Liver (tissue), 8 donors: ENCODE measurements at regions not wholly inside any gene's neighbourhood (a gene's known extent, or its start where the extent isn't known, plus 50 kb on each side); places are given as distances from the start of the nearest gene placed in this dataset.
A peak's percentile ranks its signal among the peaks of the same experiment; 100 is the strongest.

Source experiments
- DNase-seq: peaks from one replicate; pipeline ENCODE4 v3.0.0-alpha.2; 2017; ENCODE audit warnings: low spot score
- H3K27ac ChIP-seq, 2 donors: one replicate each; pipeline ENCODE4 v1.7.0; 2013; ENCODE audit warnings: inconsistent platforms in 2 of 2, low read length in 2 of 2, control low read depth in 1 of 2, low read depth in 1 of 2, mild to moderate bottlenecking in 1 of 2
- H3K27me3 ChIP-seq, 4 donors: one replicate each; pipeline versions ENCODE4 v1.6.1 to v1.7.0; 2013; ENCODE audit warnings: low read length in 3 of 4, inconsistent platforms in 1 of 4, mild to moderate bottlenecking in 1 of 4, moderate library complexity in 1 of 4; ENCODE audit not compliant: control insufficient read depth in 4 of 4, insufficient read depth in 4 of 4
- H3K36me3 ChIP-seq, 4 donors: one replicate each; pipeline versions ENCODE4 v1.6.1 to v1.7.0; 2013; ENCODE audit warnings: low read length in 3 of 4, mild to moderate bottlenecking in 3 of 4, low read depth in 1 of 4, moderate library complexity in 1 of 4; ENCODE audit not compliant: control insufficient read depth in 4 of 4, insufficient read depth in 3 of 4
- H3K4me1 ChIP-seq, 4 donors: one replicate each; pipeline versions ENCODE4 v1.6.1 to v1.7.0; 2013; ENCODE audit warnings: low read length in 3 of 4, mild to moderate bottlenecking in 3 of 4, moderate library complexity in 1 of 4; ENCODE audit not compliant: control insufficient read depth in 4 of 4, insufficient read depth in 4 of 4
- H3K4me3 ChIP-seq, 3 donors: one replicate each; pipeline versions ENCODE4 v1.6.1 to v1.7.0; 2013; ENCODE audit warnings: low read length in 3 of 3, control low read depth in 1 of 3, low read depth in 1 of 3, mild to moderate bottlenecking in 1 of 3
- H3K9ac ChIP-seq, 2 donors: one replicate each; pipeline ENCODE4 v1.7.0; 2013; ENCODE audit warnings: low read length in 2 of 2, mild to moderate bottlenecking in 2 of 2, moderate library complexity in 2 of 2, control low read depth in 1 of 2, low read depth in 1 of 2
- H3K9me3 ChIP-seq, 4 donors: one replicate each; pipeline versions ENCODE4 v1.6.1 to v1.7.0; 2013; ENCODE audit warnings: low read length in 3 of 4; ENCODE audit not compliant: control insufficient read depth in 4 of 4
- EGR1 ChIP-seq, 2 donors: IDR thresholded peaks; 2 replicates each; pipeline ENCODE4 v1.6.1; 2016 to 2018; ENCODE audit warnings: antibody characterized with exemption in 2 of 2, low read depth in 2 of 2
- FOXA2 ChIP-seq: IDR thresholded peaks from 2 replicates; pipeline ENCODE4 v1.6.1; 2016; ENCODE audit warnings: antibody characterized with exemption
- GABPA ChIP-seq, 2 donors: IDR thresholded peaks in 1 of 2; conservative IDR thresholded peaks in 1 of 2; 2 replicates each; pipeline ENCODE4 v1.6.1; 2016; ENCODE audit warnings: antibody characterized with exemption in 2 of 2, mild to moderate bottlenecking in 1 of 2, moderate library complexity in 1 of 2
- HNF4A ChIP-seq, 2 donors: conservative IDR thresholded peaks; 2 replicates each; pipeline ENCODE4 v1.6.1; 2016; ENCODE audit warnings: antibody characterized with exemption in 2 of 2, mild to moderate bottlenecking in 2 of 2
- HNF4G ChIP-seq: IDR thresholded peaks from 2 replicates; pipeline ENCODE4 v1.6.1; 2016; ENCODE audit warnings: antibody characterized with exemption
- JUND ChIP-seq, 2 donors: IDR thresholded peaks; 2 replicates each; pipeline ENCODE4 v1.6.1; 2016; ENCODE audit warnings: antibody characterized with exemption in 2 of 2
- NR2F2 ChIP-seq: IDR thresholded peaks from 2 replicates; pipeline ENCODE4 v1.6.1; 2016; ENCODE audit warnings: antibody characterized with exemption
- RAD21 ChIP-seq, 2 donors: IDR thresholded peaks; 2 replicates each; pipeline ENCODE4 v1.6.1; 2016; ENCODE audit warnings: antibody characterized with exemption in 2 of 2, mild to moderate bottlenecking in 2 of 2
- RXRA ChIP-seq, 2 donors: IDR thresholded peaks; 2 replicates each; pipeline ENCODE4 v1.6.1; 2017 to 2018; ENCODE audit warnings: antibody characterized with exemption in 2 of 2, mild to moderate bottlenecking in 1 of 2
- SP1 ChIP-seq: IDR thresholded peaks from 2 replicates; pipeline ENCODE4 v1.6.1; 2018; ENCODE audit warnings: antibody characterized with exemption, mild to moderate bottlenecking
- YY1 ChIP-seq: IDR thresholded peaks from 2 replicates; pipeline ENCODE4 v1.6.1; 2016; ENCODE audit warnings: antibody characterized with exemption, mild to moderate bottlenecking
- WGBS: extraction: QIAGEN DNeasy Blood & Tissue Kit; methylation state at CpG from one replicate; pipeline ENCODE4 v1.1.7; 2013; 5-methylcytosine and 5-hydroxymethylcytosine counted together
- TF ChIP-seq, protein P1 (sequence below): IDR thresholded peaks from 2 replicates; pipeline ENCODE4 v1.6.1; 2016; ENCODE audit warnings: antibody characterized with exemption
- TF ChIP-seq, protein P2 (sequence below): fragments of 150-350 bp; IDR thresholded peaks from 2 replicates; pipeline ENCODE4 v1.5.1; 2017; ENCODE audit warnings: improper control_type of control experiment, low read depth, low read length; ENCODE audit not compliant: missing input control
- TF ChIP-seq, protein P3 (sequence below): IDR thresholded peaks from 2 replicates; pipeline ENCODE4 v1.6.1; 2016; ENCODE audit warnings: antibody characterized with exemption
- donor health status: healthy.
- donor health status: healthy.
- donor health status: healthy.
- donor health status: healthy.
- donor health status: healthy.

DNA sequence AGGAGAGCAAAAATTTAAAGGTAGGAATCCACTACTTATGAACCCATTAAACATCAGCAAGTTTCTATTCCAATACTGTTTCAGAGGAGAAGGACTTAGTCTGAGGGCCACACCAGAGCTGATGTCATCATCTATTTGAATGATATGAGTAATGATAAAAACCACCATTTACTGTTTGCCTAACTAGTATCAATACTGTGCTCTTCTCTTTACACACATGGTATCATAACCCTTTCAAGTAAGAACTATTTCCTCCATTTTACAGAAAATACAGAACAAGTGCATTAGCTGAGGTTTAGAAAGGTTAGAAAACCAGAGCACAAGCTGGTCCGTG lies 651.3 kb upstream of the KIRREL3 start:
- WGBS: 88% methylated on average over 1 of the region's 1 CpG
- Histone ChIP-seq H3K9ac (no peak overlapping the region), H3K9me3 (no peaks in the 10 kb centered on the region), H3K4me3 (no peak overlapping the region), H3K27me3 (no peaks in the 10 kb centered on the region), H3K4me1 (peaks cover 0 to 10% (median 1%) of the 10 kb centered on the region in 4 donors), H3K27ac (no peak overlapping the region), H3K36me3 (no peaks in the 10 kb centered on the region)
- TF ChIP-seq JUND (IDR thresholded peaks at IDR 0.05) (peak in 1 of 2 donors; percentile 7), FOXA2 (no peak)
- no peak for DNase-seq

DNA sequence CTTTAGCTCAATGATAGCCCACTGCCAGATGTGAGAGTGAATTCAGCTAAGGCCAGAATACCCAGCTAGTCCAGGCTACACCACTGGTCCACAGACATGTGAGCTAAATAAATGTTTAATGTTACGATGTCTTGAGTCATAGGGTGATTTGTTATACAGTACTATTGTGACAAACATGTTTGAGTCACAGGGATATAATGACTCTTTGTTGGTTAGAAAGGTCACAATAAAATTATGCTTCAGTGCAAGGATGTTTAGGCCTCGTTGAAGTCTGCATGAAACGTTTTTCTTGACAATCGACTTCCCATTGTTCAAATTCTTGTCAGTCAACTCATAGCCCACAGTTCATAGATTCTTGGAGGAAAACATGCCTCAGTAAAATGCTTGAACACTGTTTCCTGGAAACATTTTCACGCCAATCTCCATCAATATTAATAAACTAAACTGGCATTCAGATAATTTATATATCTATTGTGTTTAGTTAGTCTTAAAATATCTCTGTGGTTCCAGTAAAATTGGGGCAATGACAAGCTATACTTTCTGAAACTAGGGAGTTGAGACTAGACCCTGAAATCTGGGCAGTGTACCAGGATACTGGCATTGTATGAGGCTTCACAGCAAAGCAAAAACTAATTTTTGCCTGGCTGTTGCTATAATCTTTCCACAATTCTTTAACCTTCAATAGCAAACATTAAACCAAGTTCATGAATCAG lies 650.8 kb upstream of the KIRREL3 start:
- H3K4me1 ChIP-seq: peaks cover 0 to 10% (median 1%) of the 10 kb centered on the region in 4 donors
- H3K27ac ChIP-seq: no peak overlapping the region
- no peaks in the 10 kb centered on the region for H3K27me3 ChIP-seq
- 86% methylated on average over 5 of the region's 5 CpGs for WGBS
- H3K4me3 ChIP-seq: no peak overlapping the region
- no peak for DNase-seq
- H3K9me3 ChIP-seq: no peaks in the 10 kb centered on the region
- TF ChIP-seq HNF4G: no peak
- TF ChIP-seq, protein P1, sequence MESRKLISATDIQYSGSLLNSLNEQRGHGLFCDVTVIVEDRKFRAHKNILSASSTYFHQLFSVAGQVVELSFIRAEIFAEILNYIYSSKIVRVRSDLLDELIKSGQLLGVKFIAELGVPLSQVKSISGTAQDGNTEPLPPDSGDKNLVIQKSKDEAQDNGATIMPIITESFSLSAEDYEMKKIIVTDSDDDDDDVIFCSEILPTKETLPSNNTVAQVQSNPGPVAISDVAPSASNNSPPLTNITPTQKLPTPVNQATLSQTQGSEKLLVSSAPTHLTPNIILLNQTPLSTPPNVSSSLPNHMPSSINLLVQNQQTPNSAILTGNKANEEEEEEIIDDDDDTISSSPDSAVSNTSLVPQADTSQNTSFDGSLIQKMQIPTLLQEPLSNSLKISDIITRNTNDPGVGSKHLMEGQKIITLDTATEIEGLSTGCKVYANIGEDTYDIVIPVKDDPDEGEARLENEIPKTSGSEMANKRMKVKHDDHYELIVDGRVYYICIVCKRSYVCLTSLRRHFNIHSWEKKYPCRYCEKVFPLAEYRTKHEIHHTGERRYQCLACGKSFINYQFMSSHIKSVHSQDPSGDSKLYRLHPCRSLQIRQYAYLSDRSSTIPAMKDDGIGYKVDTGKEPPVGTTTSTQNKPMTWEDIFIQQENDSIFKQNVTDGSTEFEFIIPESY: no peak
- H3K36me3 ChIP-seq: no peaks in the 10 kb centered on the region
- no peak overlapping the region for H3K9ac ChIP-seq

DNA sequence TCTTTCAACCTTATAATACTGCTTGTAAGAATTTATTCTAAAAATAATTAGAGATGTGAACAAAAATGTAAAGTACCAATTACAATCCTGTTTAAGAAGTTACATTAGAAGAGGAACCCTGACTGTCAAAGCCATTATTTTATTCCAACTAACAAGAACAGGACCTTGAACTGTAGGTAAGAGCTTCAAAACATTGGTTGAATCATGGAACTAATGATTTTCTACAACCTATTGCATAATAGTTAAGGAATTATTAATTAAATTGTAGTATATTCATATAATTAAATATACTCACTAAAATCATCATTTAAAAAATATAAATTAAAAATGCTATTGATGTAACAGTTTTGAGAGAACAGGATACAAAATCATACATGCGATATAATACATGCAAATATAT lies 649.4 kb upstream of the KIRREL3 start:
- no peaks in the 10 kb centered on the region for H3K27me3 ChIP-seq
- no peak overlapping the region for H3K9ac ChIP-seq
- no peaks in the 10 kb centered on the region for H3K9me3 ChIP-seq
- no peaks in the 10 kb centered on the region for H3K36me3 ChIP-seq
- TF ChIP-seq JUND (IDR thresholded peaks at IDR 0.05) (peak in 1 of 2 donors; percentile 54), HNF4A (conservative IDR thresholded peaks at IDR 0.05) (peak; percentile 69 to 75), YY1 (peak; percentile 26), SP1 (peak; percentile 52), FOXA2 (no peak)
- no peak overlapping the region for H3K27ac ChIP-seq
- peaks cover 0 to 10% (median 1%) of the 10 kb centered on the region in 4 donors for H3K4me1 ChIP-seq
- no peak overlapping the region for H3K4me3 ChIP-seq
- WGBS: 99% methylated on average over 1 of the region's 1 CpG
- DNase-seq: no peak

DNA sequence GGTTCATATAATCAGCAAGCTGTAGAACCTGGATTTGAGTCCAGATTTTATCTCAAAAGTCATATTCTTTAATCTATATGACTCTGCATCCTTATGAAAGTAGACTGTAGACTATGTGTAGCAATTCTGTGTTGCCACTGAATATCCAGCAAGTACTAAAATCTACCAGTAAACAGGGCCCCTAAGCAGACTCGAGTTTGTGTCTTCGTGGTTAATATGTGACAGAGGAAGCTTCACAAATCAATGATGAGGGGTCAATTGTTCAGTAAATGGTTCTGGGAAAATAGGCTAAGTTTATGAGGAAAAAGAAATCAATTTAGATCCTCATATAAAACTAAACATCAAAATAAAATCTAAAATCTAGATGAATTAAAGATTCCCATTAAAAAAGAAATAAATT lies 648.5 kb upstream of the KIRREL3 start:
- no peaks in the 10 kb centered on the region for H3K9me3 ChIP-seq
- peaks cover 0 to 10% (median 1%) of the 10 kb centered on the region in 4 donors for H3K4me1 ChIP-seq
- no peak for DNase-seq
- H3K27me3 ChIP-seq: no peaks in the 10 kb centered on the region
- TF ChIP-seq, protein P2, sequence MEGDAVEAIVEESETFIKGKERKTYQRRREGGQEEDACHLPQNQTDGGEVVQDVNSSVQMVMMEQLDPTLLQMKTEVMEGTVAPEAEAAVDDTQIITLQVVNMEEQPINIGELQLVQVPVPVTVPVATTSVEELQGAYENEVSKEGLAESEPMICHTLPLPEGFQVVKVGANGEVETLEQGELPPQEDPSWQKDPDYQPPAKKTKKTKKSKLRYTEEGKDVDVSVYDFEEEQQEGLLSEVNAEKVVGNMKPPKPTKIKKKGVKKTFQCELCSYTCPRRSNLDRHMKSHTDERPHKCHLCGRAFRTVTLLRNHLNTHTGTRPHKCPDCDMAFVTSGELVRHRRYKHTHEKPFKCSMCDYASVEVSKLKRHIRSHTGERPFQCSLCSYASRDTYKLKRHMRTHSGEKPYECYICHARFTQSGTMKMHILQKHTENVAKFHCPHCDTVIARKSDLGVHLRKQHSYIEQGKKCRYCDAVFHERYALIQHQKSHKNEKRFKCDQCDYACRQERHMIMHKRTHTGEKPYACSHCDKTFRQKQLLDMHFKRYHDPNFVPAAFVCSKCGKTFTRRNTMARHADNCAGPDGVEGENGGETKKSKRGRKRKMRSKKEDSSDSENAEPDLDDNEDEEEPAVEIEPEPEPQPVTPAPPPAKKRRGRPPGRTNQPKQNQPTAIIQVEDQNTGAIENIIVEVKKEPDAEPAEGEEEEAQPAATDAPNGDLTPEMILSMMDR: no peak
- peak; percentile 78 to 86 for TF ChIP-seq HNF4A (conservative IDR thresholded peaks at IDR 0.05)
- no peak for TF ChIP-seq EGR1 (IDR thresholded peaks at IDR 0.05; ENCODE audit: low read depth in 2 of 2)
- TF ChIP-seq, protein P3, sequence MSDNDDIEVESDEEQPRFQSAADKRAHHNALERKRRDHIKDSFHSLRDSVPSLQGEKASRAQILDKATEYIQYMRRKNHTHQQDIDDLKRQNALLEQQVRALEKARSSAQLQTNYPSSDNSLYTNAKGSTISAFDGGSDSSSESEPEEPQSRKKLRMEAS: peak; percentile 52
- peak; percentile 51 to 71 for TF ChIP-seq RXRA (IDR thresholded peaks at IDR 0.05)
- peak in 1 of 2 donors; percentile 53 for TF ChIP-seq JUND (IDR thresholded peaks at IDR 0.05)
- peak; percentile 63 for TF ChIP-seq FOXA2
- TF ChIP-seq NR2F2: no peak
- peak in 1 of 2 donors; percentile 57 for TF ChIP-seq RAD21 (IDR thresholded peaks at IDR 0.05)
- TF ChIP-seq GABPA (IDR thresholded peaks at IDR 0.05 in 1 of 2, conservative IDR thresholded peaks at IDR 0.05 in 1 of 2): peak in 1 of 2 donors; percentile 16
- TF ChIP-seq, protein P1: peak; percentile 52
- peak; percentile 69 for TF ChIP-seq YY1
- peak; percentile 17 for TF ChIP-seq HNF4G
- TF ChIP-seq SP1: peak; percentile 80
- H3K36me3 ChIP-seq: no peaks in the 10 kb centered on the region
- no peak overlapping the region for H3K27ac ChIP-seq
- 31% methylated on average over 2 of the region's 2 CpGs for WGBS
- no peak overlapping the region for H3K4me3 ChIP-seq
- no peak overlapping the region for H3K9ac ChIP-seq
